IMR-90 (cell line): ENCODE measurements at regions not wholly inside any gene's neighbourhood (a gene's known extent, or its start where the extent isn't known, plus 50 kb on each side); places are given as distances from the start of the nearest gene placed in this dataset.

Source experiments
- ATAC-seq: fragments of 200-7000 bp; cut with Tn5 transposase; 2 replicates; pipeline ENCODE4 v1.9.1; 2020; ENCODE audit warnings: low read depth, mild to moderate bottlenecking, moderate library complexity
- BruUV-seq: library from RNA; stranded (reverse); fragments of 400-500 nt; replicated peaks from 2 replicates; lab custom pipeline; 2021; lab: Mats Ljungman, UMichigan
- CTCF ChIA-PET: fragments of 300-600 bp; formaldehyde crosslinking; extraction: SDS; loops from one replicate; lab custom pipeline; 2021; ENCODE audit warnings: antibody characterized with exemption; lab: Yijun Ruan, JAX
- POLR2A ChIA-PET: fragments of 300-600 bp; sonication (Branson Sonifier 250); formaldehyde crosslinking; loops from one replicate; lab custom pipeline; 2022; ENCODE audit warnings: antibody characterized with exemption; ENCODE audit not compliant: unreplicated experiment; lab: Charles Lee
- DNase-seq: peaks from one replicate; pipeline ENCODE4 v3.0.0; 2013
- H2AFZ ChIP-seq: replicated peaks from 2 replicates; pipeline ENCODE3; 2013; ENCODE audit warnings: low read length, mild to moderate bottlenecking; ENCODE audit not compliant: poor library complexity
- H2AK5ac ChIP-seq: 2 replicates; pipeline ENCODE4 v1.6.1; 2013; ENCODE audit warnings: low read depth, low read length, inconsistent platforms
- H2AK9ac ChIP-seq: replicated peaks from 2 replicates; pipeline ENCODE3; 2013; ENCODE audit warnings: mild to moderate bottlenecking, low read depth, low read length, moderate library complexity; ENCODE audit not compliant: poor library complexity
- H2BK120ac ChIP-seq: 2 replicates; pipeline ENCODE4 v1.6.1; 2013; ENCODE audit warnings: low read depth, low read length, inconsistent platforms
- H2BK15ac ChIP-seq: 3 replicates; pipeline ENCODE4 v1.6.1; 2013; ENCODE audit warnings: low read depth, low read length, inconsistent platforms
- H2BK20ac ChIP-seq: 2 replicates; pipeline ENCODE4 v1.6.1; 2013; ENCODE audit warnings: low read depth, mild to moderate bottlenecking, inconsistent platforms, low read length, moderate library complexity
- H2BK5ac ChIP-seq: 2 replicates; pipeline ENCODE4 v1.6.1; 2013; ENCODE audit warnings: mild to moderate bottlenecking, low read depth, low read length, inconsistent platforms; ENCODE audit not compliant: poor library complexity, severe bottlenecking
- H3K14ac ChIP-seq: replicated peaks from 2 replicates; pipeline ENCODE4 v1.6.1; 2013; ENCODE audit warnings: low read depth, low read length, inconsistent platforms
- H3K18ac ChIP-seq: 2 replicates; pipeline ENCODE4 v1.6.1; 2013; ENCODE audit warnings: low read depth, low read length, control low read depth
- H3K23ac ChIP-seq: 2 replicates; pipeline ENCODE4 v1.6.1; 2013; ENCODE audit warnings: low read depth, low read length, inconsistent platforms
- H3K27ac ChIP-seq: 2 replicates; pipeline ENCODE4 v1.5.1; 2013; ENCODE audit warnings: mild to moderate bottlenecking, control low read depth, low read length; ENCODE audit not compliant: insufficient read depth
- H3K27me3 ChIP-seq: 2 replicates; pipeline ENCODE4 v1.6.1; 2013; ENCODE audit warnings: low read length; ENCODE audit not compliant: control insufficient read depth, insufficient read depth
- H3K36me3 ChIP-seq: 2 replicates; pipeline ENCODE4 v1.6.1; 2013; ENCODE audit warnings: low read length, mixed read lengths; ENCODE audit not compliant: control insufficient read depth, insufficient read depth
- H3K4ac ChIP-seq: 2 replicates; pipeline ENCODE4 v1.6.1; 2013; ENCODE audit warnings: low read depth, low read length, inconsistent platforms
- H3K4me1 ChIP-seq: 2 replicates; pipeline ENCODE4 v1.6.1; 2013; ENCODE audit warnings: low read length, mixed read lengths; ENCODE audit not compliant: control insufficient read depth, insufficient read depth
- H3K4me2 ChIP-seq: 2 replicates; pipeline ENCODE4 v1.6.1; 2013; ENCODE audit warnings: low read depth, mild to moderate bottlenecking, control low read depth, low read length, moderate library complexity
- H3K4me3 ChIP-seq: 2 replicates; pipeline ENCODE4 v1.5.1; 2013; ENCODE audit warnings: low read depth, mild to moderate bottlenecking, control low read depth, low read length, moderate library complexity; ENCODE audit not compliant: insufficient read depth
- H3K56ac ChIP-seq: 2 replicates; pipeline ENCODE4 v1.6.1; 2013; ENCODE audit warnings: low read length, inconsistent platforms; ENCODE audit not compliant: insufficient read depth; ENCODE audit errors: extremely low read depth
- H3K79me1 ChIP-seq, 2 experiments: 2 replicates each; pipeline ENCODE4 v1.6.1; 2013; ENCODE audit warnings: low read length in 2 of 2, inconsistent platforms in 1 of 2, low read depth in 1 of 2
- H3K9ac ChIP-seq: 2 replicates; pipeline ENCODE4 v1.6.1; 2013; ENCODE audit warnings: low read depth, low read length, control low read depth
- H3K9me1 ChIP-seq: 2 replicates; pipeline ENCODE4 v1.6.1; 2013; ENCODE audit warnings: low read length, inconsistent platforms; ENCODE audit not compliant: insufficient read depth
- H3K9me3 ChIP-seq: 2 replicates; pipeline ENCODE4 v1.6.1; 2013; ENCODE audit warnings: low read length; ENCODE audit not compliant: control insufficient read depth, insufficient read depth
- H4K20me1 ChIP-seq: 2 replicates; pipeline ENCODE4 v1.6.1; 2013; ENCODE audit warnings: low read length, inconsistent platforms; ENCODE audit not compliant: insufficient read depth
- H4K5ac ChIP-seq: 2 replicates; pipeline ENCODE4 v1.6.1; 2013; ENCODE audit warnings: mild to moderate bottlenecking, low read depth, low read length, control low read depth
- H4K8ac ChIP-seq, 2 experiments: 2 replicates each; pipeline ENCODE4 v1.6.1; 2013; ENCODE audit warnings: low read depth in 2 of 2, low read length in 2 of 2, control low read depth in 1 of 2, inconsistent platforms in 1 of 2
- H4K91ac ChIP-seq: 2 replicates; pipeline ENCODE4 v1.6.1; 2013; ENCODE audit warnings: low read depth, low read length, inconsistent platforms; ENCODE audit not compliant: insufficient read depth
- BHLHE40 ChIP-seq: fragments of 150-350 bp; IDR thresholded peaks from 2 replicates; pipeline ENCODE4 v1.6.1; 2016; ENCODE audit warnings: mild to moderate bottlenecking, low read depth, low read length
- FOS ChIP-seq: fragments of 150-350 bp; IDR thresholded peaks from 2 replicates; pipeline ENCODE4 v1.6.1; 2016; ENCODE audit warnings: low read depth, low read length
- MAFK ChIP-seq: IDR thresholded peaks from 2 replicates; pipeline ENCODE4 v1.6.1; 2012; ENCODE audit warnings: low read depth, low read length, improper control_type of control experiment
- NFE2L2 ChIP-seq: fragments of 150-350 bp; IDR thresholded peaks from 2 replicates; pipeline ENCODE4 v1.6.1; 2016; ENCODE audit warnings: low read depth, mild to moderate bottlenecking, low read length
- SMC3 ChIP-seq: fragments of 150-350 bp; IDR thresholded peaks from 2 replicates; pipeline ENCODE4 v1.6.1; 2016; ENCODE audit warnings: low read depth, mild to moderate bottlenecking, antibody characterized with exemption, low read length, moderate library complexity
- WGBS, 2 experiments: methylation state at CpG; one replicate each; pipeline versions ENCODE4 v1.1.5 to v1.1.7; 2013; ENCODE audit warnings: missing lambda C conversion rate in 2 of 2; ENCODE audit not compliant: insufficient read length in 1 of 2; ENCODE audit errors: extremely low coverage in 2 of 2; 5-methylcytosine and 5-hydroxymethylcytosine counted together
- dilution Hi-C: fragments of 300-500 bp; cut with HindIII; formaldehyde crosslinking; loops from one replicate; pipeline ENCODE4 v1.14.3; 2018; ENCODE audit warnings: low sequenced_read_pairs; ENCODE audit not compliant: unreplicated experiment
- in situ Hi-C: fragments of 300-500 bp; cut with MboI; formaldehyde crosslinking; loops from 3 replicates; pipeline ENCODE4 v1.14.3; 2019; ENCODE audit warnings: low sequenced_read_pairs, inconsistent platforms, mixed read lengths
- intact Hi-C: fragments of 100-400 bp; cut with micrococcal nuclease; formaldehyde crosslinking; loops from 2 replicates; pipeline ENCODE4 v1.10.0; 2022
- TF ChIP-seq, protein P1 (sequence below): conservative IDR thresholded peaks from 2 replicates; pipeline ENCODE4 v1.5.1; 2012; ENCODE audit warnings: mild to moderate bottlenecking, low read depth, low read length, improper control_type of control experiment

DNA sequence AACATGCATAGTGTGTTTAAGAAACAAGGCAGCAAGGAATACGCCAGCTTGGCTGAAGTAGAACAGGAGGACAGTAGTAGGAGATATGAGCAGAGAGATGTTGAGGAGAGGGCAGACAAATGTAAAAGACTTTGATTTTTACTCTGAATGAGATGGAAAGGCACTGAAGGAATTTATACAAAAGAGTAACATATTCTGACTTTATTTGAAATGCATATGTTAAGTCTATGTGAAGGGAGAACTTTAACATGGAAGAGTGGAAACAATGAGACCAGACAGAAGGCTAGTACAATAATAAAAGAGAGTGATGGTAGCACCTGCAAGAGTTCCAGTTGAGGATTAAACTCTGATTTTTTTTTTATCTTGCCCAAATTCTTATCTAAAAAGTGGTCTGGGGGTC, 176.2 kb upstream of the CENPE start:
- ChIA-PET POLR2A (no interaction called here), CTCF (no interaction called here)
- no peak overlapping the region for H4K8ac ChIP-seq
- no peak overlapping the region for H3K27ac ChIP-seq
- H4K20me1 ChIP-seq = no peaks in the 10 kb centered on the region
- no peak overlapping the region for H2BK20ac ChIP-seq
- ATAC-seq = no peak
- H2AK9ac ChIP-seq = no peak overlapping the region
- H3K9me3 ChIP-seq = 0 out of 2 replicates have a peak, but pooled peaks cover 3% of the 10 kb centered on the region
- H3K9ac ChIP-seq = no peak overlapping the region
- WGBS, 2 experiments = no CpG with 5 or more reads among the region's 1 CpG
- no peak overlapping the region for H3K23ac ChIP-seq
- no peak overlapping the region for H4K91ac ChIP-seq
- no peak overlapping the region for H2AFZ ChIP-seq
- H3K4me1 ChIP-seq = no peaks in the 10 kb centered on the region
- H3K14ac ChIP-seq = no peak overlapping the region
- TF ChIP-seq BHLHE40 (no peak), SMC3 (no peak), NFE2L2 (no peak), FOS (no peak), MAFK (no peak)
- TF ChIP-seq, protein P1, sequence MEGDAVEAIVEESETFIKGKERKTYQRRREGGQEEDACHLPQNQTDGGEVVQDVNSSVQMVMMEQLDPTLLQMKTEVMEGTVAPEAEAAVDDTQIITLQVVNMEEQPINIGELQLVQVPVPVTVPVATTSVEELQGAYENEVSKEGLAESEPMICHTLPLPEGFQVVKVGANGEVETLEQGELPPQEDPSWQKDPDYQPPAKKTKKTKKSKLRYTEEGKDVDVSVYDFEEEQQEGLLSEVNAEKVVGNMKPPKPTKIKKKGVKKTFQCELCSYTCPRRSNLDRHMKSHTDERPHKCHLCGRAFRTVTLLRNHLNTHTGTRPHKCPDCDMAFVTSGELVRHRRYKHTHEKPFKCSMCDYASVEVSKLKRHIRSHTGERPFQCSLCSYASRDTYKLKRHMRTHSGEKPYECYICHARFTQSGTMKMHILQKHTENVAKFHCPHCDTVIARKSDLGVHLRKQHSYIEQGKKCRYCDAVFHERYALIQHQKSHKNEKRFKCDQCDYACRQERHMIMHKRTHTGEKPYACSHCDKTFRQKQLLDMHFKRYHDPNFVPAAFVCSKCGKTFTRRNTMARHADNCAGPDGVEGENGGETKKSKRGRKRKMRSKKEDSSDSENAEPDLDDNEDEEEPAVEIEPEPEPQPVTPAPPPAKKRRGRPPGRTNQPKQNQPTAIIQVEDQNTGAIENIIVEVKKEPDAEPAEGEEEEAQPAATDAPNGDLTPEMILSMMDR = no peak
- in situ Hi-C loops (no loop called here), intact Hi-C loops (no loop called here), dilution Hi-C loops (no loop called here)
- H3K27me3 ChIP-seq = no peaks in the 10 kb centered on the region
- no TSS peak for BruUV-seq
- H3K36me3 ChIP-seq = no peaks in the 10 kb centered on the region
- no peaks in the 10 kb centered on the region for H3K9me1 ChIP-seq
- H3K4me3 ChIP-seq = no peak overlapping the region
- H2BK120ac ChIP-seq = no peak overlapping the region
- no peak overlapping the region for H3K4me2 ChIP-seq
- H3K79me1 ChIP-seq = no peaks in the 10 kb centered on the region
- no peak overlapping the region for H2BK15ac ChIP-seq
- no peak overlapping the region for H3K4ac ChIP-seq
- H4K5ac ChIP-seq = no peak overlapping the region
- DNase-seq = no peak
- H3K56ac ChIP-seq = no peak overlapping the region
- no peak overlapping the region for H2AK5ac ChIP-seq
- H3K18ac ChIP-seq = no peak overlapping the region
- no peak overlapping the region for H2BK5ac ChIP-seq
